ENCODE measurements at regions not wholly inside any gene's neighbourhood (a gene's known extent, or its start where the extent isn't known, plus 50 kb on each side); places are given as distances from the start of the nearest gene placed in this dataset.
"Not testable (repeated sequence)": the region's sequence is repeated elsewhere in the genome, so short reads cannot be mapped to it uniquely, and the experiment has no call there.

- DNase-seq (ENCODE audit: low spot score) = no peak
Measured at GRCh38 chr10:2543142-2543886, 524.0 kb upstream of the PFKP start.

DNA sequence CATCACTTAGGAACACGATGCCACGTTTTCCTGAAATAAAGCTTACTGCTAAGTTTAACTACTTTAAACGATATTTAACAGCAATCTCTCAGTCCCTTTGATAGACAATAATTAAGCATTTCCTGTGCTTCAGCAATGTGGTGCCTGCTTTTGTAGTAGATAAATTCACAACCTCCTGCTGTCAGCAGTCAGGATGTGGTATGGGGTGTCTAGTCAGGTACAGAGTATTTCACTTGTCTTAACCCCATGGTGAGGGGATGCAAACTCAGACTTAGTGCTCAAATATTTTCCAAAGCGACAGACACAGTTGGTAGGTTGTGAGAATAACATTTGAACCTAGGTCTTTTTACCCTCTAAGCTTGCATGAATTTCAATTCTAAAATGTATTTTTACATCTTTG is 526.2 kb upstream of the PFKP start:
- no peak for DNase-seq (ENCODE audit: low spot score)

- no peak for DNase-seq (ENCODE audit: low spot score)
Measured at GRCh38 chr10:2529945-2530344, 537.4 kb upstream of the PFKP start.

GRCh38 chr10:2525781-2526180 is 541.6 kb upstream of the PFKP start:
- no peak for DNase-seq (ENCODE audit: low spot score)

DNA sequence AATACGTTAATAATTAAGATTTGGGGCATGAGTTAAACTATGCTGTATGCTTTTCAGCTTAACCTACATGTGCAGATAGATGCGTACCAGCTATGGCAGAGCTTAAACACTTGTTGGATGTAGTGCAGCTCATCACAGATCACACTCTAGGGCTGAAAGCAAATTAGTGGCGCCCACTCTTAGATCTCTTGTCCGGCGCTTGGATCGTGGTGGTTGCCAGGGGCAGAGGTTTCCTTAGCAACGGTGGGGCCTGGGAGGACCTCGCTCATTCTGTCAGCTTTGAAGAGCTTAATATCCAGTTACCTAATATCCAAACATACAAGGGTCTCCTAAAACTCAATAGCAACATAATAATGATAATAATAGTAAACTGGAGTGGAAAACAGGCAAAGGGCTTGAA is 548.2 kb upstream of the PFKP start:
- no peak for DNase-seq (ENCODE audit: low spot score)

GRCh38 chr10:2509081-2509531 is 558.2 kb upstream of the PFKP start:
- DNase-seq (ENCODE audit: low spot score) = no peak

DNA sequence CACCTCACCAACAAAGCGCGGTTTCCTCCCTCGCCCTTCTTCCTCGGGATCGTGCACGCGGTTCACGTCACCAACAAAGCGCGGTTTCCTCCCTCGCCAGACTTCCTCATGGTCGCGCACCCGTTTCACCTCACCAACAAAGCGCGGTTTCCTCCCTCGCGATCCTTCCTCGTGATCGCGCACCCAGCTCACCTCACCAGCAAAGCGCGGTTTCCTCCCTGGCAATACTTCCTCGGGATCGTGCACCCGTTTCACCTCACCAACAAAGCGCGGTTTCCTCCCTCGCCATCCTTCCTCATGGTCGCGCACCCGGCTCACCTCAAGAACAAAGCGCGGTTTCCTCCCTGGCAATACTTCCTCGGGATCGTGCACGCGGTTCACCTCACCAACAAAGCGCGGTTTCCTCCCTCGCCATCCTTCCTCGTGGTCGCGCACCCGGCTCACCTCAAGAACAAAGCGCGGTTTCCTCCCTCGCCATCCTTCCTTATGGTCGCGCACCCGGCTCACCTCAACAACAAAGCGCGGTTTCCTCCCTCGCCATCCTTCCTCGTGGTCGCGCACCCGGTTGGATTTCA is 565.9 kb upstream of the PFKP start:
- not testable (repeated sequence) for DNase-seq (ENCODE audit: low spot score)

DNA sequence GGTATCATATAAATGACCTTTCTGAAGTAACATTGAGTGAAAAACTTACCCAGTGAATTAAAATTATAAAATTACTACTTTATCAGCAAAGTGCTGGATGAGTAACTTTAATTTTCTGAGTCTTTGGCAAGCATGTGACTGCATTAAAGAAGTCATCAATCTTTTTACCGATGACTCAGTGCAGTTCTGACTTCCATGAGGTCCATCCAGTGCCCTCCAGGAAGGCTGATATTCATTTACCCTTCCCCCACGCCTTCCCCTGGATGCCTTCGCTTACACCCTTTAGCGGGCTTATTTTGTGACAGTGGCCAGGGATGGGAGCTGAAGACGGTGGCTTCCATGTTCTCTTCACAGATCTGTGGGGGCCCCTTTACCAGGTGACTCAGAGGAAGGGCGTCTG is 572.9 kb upstream of the PFKP start:
- no peak for DNase-seq (ENCODE audit: low spot score)

DNA sequence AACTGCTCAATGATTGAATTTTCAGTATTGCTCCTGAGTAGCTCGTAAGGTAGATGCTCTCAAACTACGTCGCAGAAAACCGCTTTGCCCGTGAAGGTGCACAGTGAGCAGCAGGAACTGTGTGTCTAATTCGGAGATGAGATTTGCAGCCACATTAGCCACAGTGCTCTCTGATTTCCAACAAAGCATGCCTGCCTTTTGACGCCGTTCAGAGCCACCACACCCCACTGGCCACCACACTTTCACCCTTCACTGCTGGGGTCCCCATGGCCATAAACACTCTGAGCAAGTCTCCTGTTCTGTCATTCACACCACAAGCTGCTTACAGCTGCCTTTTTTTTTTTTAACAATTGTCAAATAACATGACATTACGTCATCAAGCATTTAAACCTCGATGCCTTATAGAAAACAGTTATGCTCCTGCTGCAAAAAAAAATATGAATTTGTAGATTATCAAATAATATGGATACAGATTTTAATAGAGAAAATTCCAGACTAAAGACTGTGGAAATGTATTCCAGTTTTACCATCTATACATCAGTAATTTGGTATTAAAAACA is 578.8 kb upstream of the PFKP start:
- no peak for DNase-seq (ENCODE audit: low spot score)

DNA sequence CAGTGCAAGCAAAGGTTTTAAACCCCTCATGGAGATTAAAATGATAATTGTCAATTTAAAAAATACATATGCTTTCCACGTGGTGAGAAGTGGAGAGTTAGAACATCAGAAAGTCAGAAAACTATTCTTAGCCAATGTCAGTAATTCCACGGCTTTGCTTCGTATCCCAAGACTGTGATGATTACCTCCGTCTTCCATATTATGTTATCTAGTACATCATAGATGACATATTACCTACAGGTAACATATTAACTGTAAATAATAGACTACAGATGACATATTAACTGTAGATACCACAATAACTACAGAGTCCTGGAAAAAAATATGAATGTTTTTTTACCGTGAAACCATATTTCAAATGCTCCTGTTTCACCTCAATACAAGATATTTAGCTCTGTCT is 579.4 kb upstream of the PFKP start:
- no peak for DNase-seq (ENCODE audit: low spot score)

GRCh38 chr10:2478656-2479055 is 588.7 kb upstream of the PFKP start:
- no peak for DNase-seq (ENCODE audit: low spot score)

DNA sequence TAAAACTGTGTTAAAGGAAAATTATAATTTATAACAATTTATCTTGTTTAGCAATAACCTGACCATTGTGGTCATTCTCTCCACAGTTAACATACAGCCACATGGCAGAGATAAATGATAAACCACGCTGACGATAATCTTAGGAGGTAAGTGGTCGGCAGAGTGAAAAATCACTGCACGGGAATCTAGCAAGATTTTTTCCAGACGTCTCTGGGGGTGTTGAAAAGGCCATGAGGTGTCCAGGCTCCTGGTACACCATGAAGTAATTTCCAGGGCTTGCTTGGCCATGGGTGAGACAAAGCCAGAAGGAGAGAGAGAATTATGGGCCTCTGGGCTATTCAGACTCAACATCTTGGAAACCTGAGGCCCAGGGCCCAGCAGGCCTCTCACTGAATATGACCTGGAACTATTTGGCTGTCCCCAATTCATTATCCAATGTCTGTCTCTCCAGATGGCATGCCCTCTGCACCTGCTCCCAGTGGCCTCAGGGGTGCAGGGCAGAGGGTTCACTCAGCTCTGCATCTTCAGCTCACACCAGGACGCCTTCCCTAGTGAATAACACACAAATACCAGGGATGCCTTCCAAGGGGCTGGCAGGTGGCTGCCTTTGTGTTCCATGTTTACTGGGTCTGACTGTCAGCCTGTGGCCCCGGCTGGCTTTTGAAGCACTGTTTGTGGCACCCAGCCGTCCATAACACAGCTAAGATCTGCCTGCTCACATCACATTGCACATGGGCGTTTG is 590.4 kb upstream of the PFKP start:
- no peak for DNase-seq (ENCODE audit: low spot score)

- no peak for DNase-seq (ENCODE audit: low spot score)
Measured at GRCh38 chr10:2476218-2476811, 591.0 kb upstream of the PFKP start.

DNA sequence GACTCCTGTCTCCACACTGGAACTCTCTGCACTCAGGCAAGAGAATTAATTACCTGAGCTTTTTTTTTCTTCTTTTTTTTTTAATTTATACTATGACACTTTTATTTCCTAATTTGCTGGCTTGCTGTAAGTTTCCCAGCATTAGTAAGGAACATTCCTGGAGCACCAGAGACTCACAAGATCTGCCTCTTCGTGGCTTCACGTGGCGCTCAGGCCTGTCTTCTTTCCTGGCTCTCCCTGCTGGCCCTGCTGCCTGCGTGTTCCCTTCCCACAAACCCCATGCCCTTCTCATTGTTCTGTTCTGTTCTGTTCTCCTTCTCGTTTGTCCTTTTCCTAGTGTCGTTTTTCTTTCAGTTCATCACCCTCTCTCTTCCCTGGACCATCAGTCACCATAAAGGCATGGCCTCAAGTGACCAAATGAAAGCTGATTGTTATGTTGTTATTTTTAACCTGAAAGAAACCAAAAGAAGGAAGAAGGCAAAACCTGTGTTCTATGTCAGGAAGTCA is 591.6 kb upstream of the PFKP start:
- no peak for DNase-seq (ENCODE audit: low spot score)

DNA sequence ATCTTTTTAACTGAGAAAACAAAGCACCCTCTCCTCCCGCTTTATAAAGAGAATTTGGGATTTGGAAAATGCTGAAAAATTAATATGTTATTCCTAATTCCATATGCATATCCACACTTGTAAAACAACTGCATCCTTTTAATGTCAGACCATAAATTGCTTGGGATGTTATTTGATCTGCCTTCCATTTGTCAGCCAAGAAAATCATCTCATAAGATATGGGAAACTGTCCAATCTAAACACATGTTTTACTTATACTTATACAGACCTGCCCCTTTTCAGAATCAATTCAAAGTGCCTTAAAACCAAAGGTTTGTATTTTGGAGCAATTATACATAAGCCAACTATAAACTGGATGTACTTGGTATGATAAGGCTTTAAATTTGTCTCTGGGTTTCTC is 595.5 kb upstream of the PFKP start:
- DNase-seq (ENCODE audit: low spot score) = no peak

GRCh38 chr10:2469802-2470201 is 597.5 kb upstream of the PFKP start:
- DNase-seq (ENCODE audit: low spot score) = no peak

GRCh38 chr10:2464483-2464882 is 602.9 kb upstream of the PFKP start:
- no peak for DNase-seq (ENCODE audit: low spot score)

GRCh38 chr10:2463316-2463715 is 604.0 kb upstream of the PFKP start:
- DNase-seq (ENCODE audit: low spot score) = no peak

- DNase-seq (ENCODE audit: low spot score) = no peak
Measured at GRCh38 chr10:2462581-2462980, 604.8 kb upstream of the PFKP start.

DNA sequence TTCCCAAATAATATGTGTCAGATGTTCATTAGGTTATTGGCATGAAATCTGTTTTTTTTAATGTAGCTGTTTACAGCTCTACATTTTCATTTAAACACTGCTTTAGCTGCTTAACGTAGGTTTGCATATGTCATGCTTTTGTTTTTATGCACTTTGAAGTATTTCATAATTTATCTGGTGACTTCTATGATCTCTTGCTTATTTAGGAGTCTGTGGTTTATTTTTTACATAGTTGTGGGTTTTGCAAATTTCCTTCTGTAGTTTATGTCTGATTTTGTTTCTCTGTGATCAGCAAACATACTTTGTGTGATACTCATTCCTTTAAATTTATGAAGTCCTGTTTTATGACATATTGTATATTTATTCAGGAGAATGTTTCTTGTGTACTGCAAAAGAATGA is 606.5 kb upstream of the PFKP start:
- no peak for DNase-seq (ENCODE audit: low spot score)

GRCh38 chr10:2459713-2460112 is 607.6 kb upstream of the PFKP start:
- DNase-seq (ENCODE audit: low spot score) = no peak

GRCh38 chr10:2456834-2457233 is 610.5 kb upstream of the PFKP start:
- no peak for DNase-seq (ENCODE audit: low spot score)

All from pons (tissue), 1 donor.